CD14-positive monocyte (primary cell): ENCODE measurements at regions not wholly inside any gene's neighbourhood (a gene's known extent, or its start where the extent isn't known, plus 50 kb on each side); places are given as distances from the start of the nearest gene placed in this dataset.

Source experiments
- DNase-seq, 3 donors: peaks; one replicate each; pipeline ENCODE4 v3.0.0-alpha.2; 2011 to 2022
- H2AFZ ChIP-seq: 2 replicates; pipeline ENCODE4 v1.6.0; 2012; ENCODE audit warnings: mild to moderate bottlenecking, low read depth, low read length, inconsistent platforms; ENCODE audit not compliant: insufficient read depth, poor library complexity, severe bottlenecking
- H3K27ac ChIP-seq, 2 donors: 1 replicate in 1 of 2; 2 replicates in 1 of 2; pipeline ENCODE4 v1.5.1; 2012 to 2013; ENCODE audit warnings: low read length in 2 of 2, control low read depth in 1 of 2, inconsistent platforms in 1 of 2, low read depth in 1 of 2, mild to moderate bottlenecking in 1 of 2
- H3K27me3 ChIP-seq, 2 donors: one replicate each; pipeline versions ENCODE4 v1.6.0 to v1.6.1; 2011 to 2013; ENCODE audit warnings: low read length in 2 of 2; ENCODE audit not compliant: control insufficient read depth in 2 of 2, insufficient read depth in 2 of 2
- H3K36me3 ChIP-seq, 2 donors: replicated peaks in 1 of 2; 1 replicate in 1 of 2; 2 replicates in 1 of 2; pipeline versions ENCODE4 v1.5.1 to v1.6.1; 2012 to 2013; ENCODE audit warnings: low read length in 2 of 2, control low read depth in 1 of 2, inconsistent platforms in 1 of 2, mild to moderate bottlenecking in 1 of 2; ENCODE audit not compliant: insufficient read depth in 2 of 2, control insufficient read depth in 1 of 2
- H3K4me1 ChIP-seq, 2 donors: 1 replicate in 1 of 2; 2 replicates in 1 of 2; pipeline versions ENCODE4 v1.5.1 to v1.6.1; 2012 to 2013; ENCODE audit warnings: low read length in 2 of 2, control low read depth in 1 of 2, inconsistent platforms in 1 of 2, mild to moderate bottlenecking in 1 of 2, moderate library complexity in 1 of 2; ENCODE audit not compliant: insufficient read depth in 2 of 2, control insufficient read depth in 1 of 2
- H3K4me2 ChIP-seq: replicated peaks from 2 replicates; pipeline ENCODE3; 2012; ENCODE audit warnings: low read length, moderate library complexity, mild to moderate bottlenecking; ENCODE audit not compliant: poor library complexity, severe bottlenecking; ENCODE audit errors: extremely low read depth
- H3K4me3 ChIP-seq, 3 experiments: fragments of 200-600 bp in 1 of 3; sonication (generic) in 1 of 3; replicated peaks in 1 of 3; 1 replicate in 2 of 3; 2 replicates in 1 of 3; pipeline ENCODE4 v1.5.1; 2011 to 2013; ENCODE audit warnings: low read length in 3 of 3, mild to moderate bottlenecking in 3 of 3, control low read depth in 2 of 3, low read depth in 2 of 3, inconsistent platforms in 1 of 3, moderate library complexity in 1 of 3
- H3K79me2 ChIP-seq: 2 replicates; pipeline ENCODE4 v1.6.0; 2012; ENCODE audit warnings: mild to moderate bottlenecking, control low read depth, inconsistent platforms, low read length, moderate library complexity; ENCODE audit not compliant: insufficient read depth
- H3K9ac ChIP-seq: 2 replicates; pipeline ENCODE4 v1.6.0; 2017; ENCODE audit warnings: low read length, mild to moderate bottlenecking; ENCODE audit not compliant: insufficient read depth, poor library complexity, severe bottlenecking
- H3K9me3 ChIP-seq, 2 donors: replicated peaks in 1 of 2; 1 replicate in 1 of 2; 2 replicates in 1 of 2; pipeline versions ENCODE4 v1.5.1 to v1.6.1; 2012 to 2013; ENCODE audit warnings: low read length in 2 of 2, control low read depth in 1 of 2; ENCODE audit not compliant: control insufficient read depth in 1 of 2, insufficient read depth in 1 of 2
- H4K20me1 ChIP-seq: 2 replicates; pipeline ENCODE4 v1.6.0; 2012; ENCODE audit warnings: mild to moderate bottlenecking, low read length, control low read depth, moderate library complexity; ENCODE audit not compliant: insufficient read depth
- H3K27ac Mint-ChIP-seq, 7 donors: one replicate each; pipeline ENCODE4 v1.8.0; 2020; ENCODE audit warnings: mild to moderate bottlenecking in 7 of 7, mixed read lengths in 7 of 7, moderate library complexity in 6 of 7, inconsistent platforms in 2 of 7
- H3K27me3 Mint-ChIP-seq, 3 donors: one replicate each; pipeline ENCODE4 v1.8.0; 2021 to 2022; ENCODE audit warnings: low read depth in 3 of 3, mild to moderate bottlenecking in 3 of 3, mixed read lengths in 3 of 3, moderate library complexity in 3 of 3, inconsistent platforms in 1 of 3
- H3K36me3 Mint-ChIP-seq, 2 donors: one replicate each; pipeline ENCODE4 v1.8.0; 2020; ENCODE audit warnings: mixed read lengths in 2 of 2, inconsistent platforms in 1 of 2, mild to moderate bottlenecking in 1 of 2
- H3K4me1 Mint-ChIP-seq: one replicate; pipeline ENCODE4 v1.8.0; 2020; ENCODE audit warnings: mild to moderate bottlenecking, mixed read lengths
- H3K4me3 Mint-ChIP-seq, 2 donors: one replicate each; pipeline ENCODE4 v1.8.0; 2020; ENCODE audit warnings: mild to moderate bottlenecking in 2 of 2, mixed read lengths in 2 of 2, moderate library complexity in 1 of 2
- H3K9me3 Mint-ChIP-seq, 7 donors: one replicate each; pipeline ENCODE4 v1.8.0; 2020 to 2022; ENCODE audit warnings: mixed read lengths in 7 of 7, mild to moderate bottlenecking in 6 of 7, moderate library complexity in 6 of 7, inconsistent platforms in 2 of 7
- WGBS: methylation state at CpG from one replicate; pipeline ENCODE4 v1.1.5; 2013; ENCODE audit warnings: missing lambda C conversion rate; ENCODE audit not compliant: insufficient coverage; 5-methylcytosine and 5-hydroxymethylcytosine counted together
- intact Hi-C, 2 donors: fragments of 100-400 bp; cut with micrococcal nuclease; formaldehyde crosslinking; loops; one replicate each; pipeline versions ENCODE4 v1.15.0 to v1.15.1; 2023
- TF ChIP-seq, protein P1 (sequence below): fragments of 200-600 bp; IDR thresholded peaks from one replicate; pipeline ENCODE4 v1.8.0; 2022; ENCODE audit warnings: antibody characterized with exemption, mild to moderate bottlenecking

DNA sequence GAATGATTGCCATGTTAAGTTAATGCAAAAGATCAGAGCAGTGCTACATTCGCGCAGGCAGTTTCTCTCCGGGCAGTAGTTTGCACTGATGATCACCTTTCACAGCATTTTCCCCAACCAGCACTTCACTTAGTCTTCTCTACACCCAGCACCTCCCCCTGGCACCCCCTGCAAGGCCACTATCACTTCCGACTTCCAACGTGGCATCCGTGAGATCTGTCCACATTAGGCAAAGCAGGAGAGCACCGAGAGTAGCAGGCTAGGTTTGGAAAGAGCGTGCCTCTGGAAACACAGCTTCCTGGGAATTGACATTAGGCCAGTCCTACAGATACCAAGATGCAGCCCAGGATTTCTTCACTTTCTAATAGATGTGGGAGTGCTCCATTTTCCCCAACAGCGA lies 180.2 kb upstream of the CDIN1 start:
- Histone ChIP-seq H3K27me3 (no peaks in the 10 kb centered on the region), H3K4me2 (no peak overlapping the region), H4K20me1 (no peaks in the 10 kb centered on the region), H3K9me3 (peaks cover 0 to 5% of the 10 kb centered on the region in 2 donors), H3K9ac (no peak overlapping the region), H3K27ac (no peak overlapping the region), H3K4me1 (no peaks in the 10 kb centered on the region), H3K4me3 (no peak overlapping the region), H2AFZ (no peak overlapping the region), H3K79me2 (no peaks in the 10 kb centered on the region), H3K36me3 (no peaks in the 10 kb centered on the region)
- peaks cover 1 to 10% (median 3%) of the 10 kb centered on the region in 7 donors for H3K9me3 Mint-ChIP-seq
- no peaks in the 10 kb centered on the region for H3K36me3 Mint-ChIP-seq
- TF ChIP-seq, protein P1, sequence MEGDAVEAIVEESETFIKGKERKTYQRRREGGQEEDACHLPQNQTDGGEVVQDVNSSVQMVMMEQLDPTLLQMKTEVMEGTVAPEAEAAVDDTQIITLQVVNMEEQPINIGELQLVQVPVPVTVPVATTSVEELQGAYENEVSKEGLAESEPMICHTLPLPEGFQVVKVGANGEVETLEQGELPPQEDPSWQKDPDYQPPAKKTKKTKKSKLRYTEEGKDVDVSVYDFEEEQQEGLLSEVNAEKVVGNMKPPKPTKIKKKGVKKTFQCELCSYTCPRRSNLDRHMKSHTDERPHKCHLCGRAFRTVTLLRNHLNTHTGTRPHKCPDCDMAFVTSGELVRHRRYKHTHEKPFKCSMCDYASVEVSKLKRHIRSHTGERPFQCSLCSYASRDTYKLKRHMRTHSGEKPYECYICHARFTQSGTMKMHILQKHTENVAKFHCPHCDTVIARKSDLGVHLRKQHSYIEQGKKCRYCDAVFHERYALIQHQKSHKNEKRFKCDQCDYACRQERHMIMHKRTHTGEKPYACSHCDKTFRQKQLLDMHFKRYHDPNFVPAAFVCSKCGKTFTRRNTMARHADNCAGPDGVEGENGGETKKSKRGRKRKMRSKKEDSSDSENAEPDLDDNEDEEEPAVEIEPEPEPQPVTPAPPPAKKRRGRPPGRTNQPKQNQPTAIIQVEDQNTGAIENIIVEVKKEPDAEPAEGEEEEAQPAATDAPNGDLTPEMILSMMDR, result no peak
- 95% methylated on average over 7 of the region's 9 CpGs for WGBS
- no peaks in the 10 kb centered on the region for H3K4me1 Mint-ChIP-seq
- no peak for DNase-seq
- no peak overlapping the region for H3K4me3 Mint-ChIP-seq
- H3K27me3 Mint-ChIP-seq, result no peaks in the 10 kb centered on the region
- intact Hi-C loops, result no loop called here
- H3K27ac Mint-ChIP-seq, result no peak overlapping the region

DNA sequence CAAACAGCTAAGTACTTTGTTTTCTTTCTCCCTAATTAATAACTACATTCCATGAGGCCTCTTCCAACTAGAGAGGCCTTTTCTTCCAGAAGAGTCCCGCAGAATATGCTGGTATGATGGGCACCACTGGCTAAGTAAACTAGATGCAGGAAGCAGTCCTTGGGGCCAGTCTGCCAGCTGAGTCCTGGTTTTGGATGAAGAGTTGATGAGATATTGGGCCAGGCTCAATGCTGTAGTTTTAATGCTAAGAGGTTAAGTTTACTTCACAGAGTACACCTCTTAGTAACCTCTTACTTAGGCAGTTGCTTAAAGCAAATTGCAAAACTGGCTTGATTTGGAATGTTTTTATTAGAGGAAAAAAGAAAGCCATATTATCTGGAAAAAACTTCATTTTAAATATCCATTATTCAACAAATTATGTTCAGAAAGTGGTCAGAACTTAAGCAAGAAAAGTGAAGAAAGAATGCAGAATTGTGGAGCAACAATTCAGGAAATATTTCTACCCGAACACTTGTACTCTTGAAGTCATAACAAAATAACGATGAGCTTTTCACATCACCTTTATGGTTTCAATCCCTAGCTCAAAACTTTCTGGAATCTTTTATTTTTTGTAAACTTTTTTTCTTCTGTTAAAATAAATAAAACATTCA lies 178.4 kb upstream of the CDIN1 start:
- intact Hi-C loops, result no loop called here
- H4K20me1 ChIP-seq, result no peaks in the 10 kb centered on the region
- no peak for DNase-seq
- no peak overlapping the region for H3K4me3 Mint-ChIP-seq
- H3K79me2 ChIP-seq, result no peaks in the 10 kb centered on the region
- H3K9me3 Mint-ChIP-seq, result peaks cover under 1 to 10% (median 2%) of the 10 kb centered on the region in 7 donors
- H3K4me1 Mint-ChIP-seq, result no peaks in the 10 kb centered on the region
- H3K36me3 ChIP-seq, result no peaks in the 10 kb centered on the region
- H3K9me3 ChIP-seq, result peaks cover 0 to 5% of the 10 kb centered on the region in 2 donors
- H3K4me1 ChIP-seq, result no peaks in the 10 kb centered on the region
- H2AFZ ChIP-seq, result no peak overlapping the region
- WGBS, result no CpG with 5 or more reads among the region's 3 CpGs
- no peak overlapping the region for H3K4me3 ChIP-seq
- no peak overlapping the region for H3K4me2 ChIP-seq
- H3K27me3 Mint-ChIP-seq, result no peaks in the 10 kb centered on the region
- H3K9ac ChIP-seq, result no peak overlapping the region
- TF ChIP-seq, protein P1, result no peak
- H3K36me3 Mint-ChIP-seq, result no peaks in the 10 kb centered on the region
- H3K27ac Mint-ChIP-seq, result no peak overlapping the region
- no peaks in the 10 kb centered on the region for H3K27me3 ChIP-seq
- no peak overlapping the region for H3K27ac ChIP-seq
